IPS-18c (cell line): ENCODE measurements at regions not wholly inside any gene's neighbourhood (a gene's known extent, or its start where the extent isn't known, plus 50 kb on each side); places are given as distances from the start of the nearest gene placed in this dataset.
"Not testable (repeated sequence)": the region's sequence is repeated elsewhere in the genome, so short reads cannot be mapped to it uniquely, and the experiment has no call there.

Source experiments
- H3K4me3 ChIP-seq: 2 replicates; pipeline ENCODE4 v1.7.0; 2013; ENCODE audit warnings: low read depth, mild to moderate bottlenecking, low read length, moderate library complexity; ENCODE audit not compliant: insufficient read depth
- H3K9me3 ChIP-seq: one replicate; pipeline ENCODE4 v1.6.1; 2013; ENCODE audit warnings: mild to moderate bottlenecking, low read length, moderate library complexity; ENCODE audit not compliant: control insufficient read depth, insufficient read depth

DNA sequence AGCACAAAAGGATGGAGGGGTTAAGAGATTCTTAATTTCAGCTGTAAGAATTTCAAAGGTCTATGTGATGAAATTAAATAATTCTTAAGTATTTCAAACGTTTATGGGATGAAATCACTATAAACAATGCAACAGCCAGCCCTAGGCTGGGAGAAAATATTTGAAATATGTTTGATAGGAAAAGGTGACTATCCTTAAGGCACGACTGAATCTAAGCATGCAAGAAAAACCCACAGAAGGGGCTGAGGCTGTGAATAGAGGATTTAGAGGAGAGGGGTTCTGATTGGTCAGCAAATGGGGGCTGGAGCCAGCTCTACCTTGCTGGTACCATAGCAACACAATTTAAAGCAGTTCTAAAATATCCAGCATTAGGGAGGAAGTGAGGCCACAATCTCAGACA lies 220.8 kb upstream of the ATP10A start:
- H3K9me3 ChIP-seq, result no peaks in the 10 kb centered on the region
- no peak overlapping the region for H3K4me3 ChIP-seq

DNA sequence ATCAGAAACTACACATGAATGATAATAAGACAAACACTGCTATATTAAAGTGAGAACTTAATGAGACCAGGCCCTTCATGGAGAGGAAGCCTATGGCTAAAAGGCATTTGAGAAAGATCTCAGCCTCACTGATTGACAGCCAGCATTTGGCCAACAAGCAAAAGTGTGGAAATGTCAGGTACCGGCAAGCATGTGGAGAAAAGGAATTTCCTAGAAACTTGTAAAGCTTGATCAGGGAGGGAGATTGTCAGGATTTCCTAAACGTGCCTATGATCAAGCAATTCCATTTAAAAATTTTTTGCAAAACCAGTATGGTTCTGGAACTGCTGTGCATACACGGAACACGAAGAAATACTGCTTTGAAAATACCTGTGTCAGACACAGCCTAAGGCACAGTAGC lies 220.3 kb upstream of the ATP10A start:
- H3K9me3 ChIP-seq, result no peaks in the 10 kb centered on the region
- no peak overlapping the region for H3K4me3 ChIP-seq

DNA sequence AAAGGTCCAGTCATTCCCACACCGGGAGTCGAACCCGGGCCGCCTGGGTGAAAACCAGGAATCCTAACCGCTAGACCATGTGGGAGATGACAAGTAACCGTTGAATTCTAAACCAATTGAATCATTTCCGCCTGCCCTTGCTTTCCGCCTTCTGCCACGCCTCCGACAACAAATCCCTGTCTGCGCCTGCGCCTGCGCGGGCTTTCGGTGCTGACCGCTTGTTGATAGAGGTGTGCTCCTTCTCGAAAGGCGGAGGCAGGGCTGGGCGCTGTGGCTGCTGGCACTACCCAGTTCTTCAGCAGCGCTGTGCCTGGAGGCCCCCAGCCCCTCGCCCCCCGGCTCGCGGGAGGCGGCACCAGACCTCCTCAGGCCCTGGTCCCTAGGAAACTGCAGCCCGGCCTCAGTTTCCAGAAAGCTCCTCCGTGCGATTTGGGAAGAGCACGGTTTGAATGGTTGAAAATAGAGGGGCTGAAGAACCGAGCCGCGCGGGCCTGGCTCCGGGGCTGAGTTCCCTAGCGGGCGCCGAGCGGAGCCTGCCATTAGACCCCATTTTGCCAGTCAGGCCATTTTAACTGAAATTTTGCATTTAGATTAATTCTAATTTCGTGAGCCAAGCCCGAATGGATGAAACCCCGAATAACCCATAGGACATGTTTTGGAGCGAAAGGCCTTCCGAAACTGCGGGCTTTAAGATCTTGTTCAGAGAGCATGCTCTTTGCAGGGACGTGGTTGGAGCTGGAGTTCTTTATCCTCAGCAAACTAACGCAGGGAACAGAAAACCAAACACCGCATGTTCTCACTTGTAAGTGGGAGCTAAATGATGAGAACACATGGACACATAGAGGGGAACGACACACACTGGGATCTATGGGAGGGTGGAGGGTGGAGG lies 219.3 kb upstream of the ATP10A start:
- peak overlapping the region; percentile 84 for H3K4me3 ChIP-seq

DNA sequence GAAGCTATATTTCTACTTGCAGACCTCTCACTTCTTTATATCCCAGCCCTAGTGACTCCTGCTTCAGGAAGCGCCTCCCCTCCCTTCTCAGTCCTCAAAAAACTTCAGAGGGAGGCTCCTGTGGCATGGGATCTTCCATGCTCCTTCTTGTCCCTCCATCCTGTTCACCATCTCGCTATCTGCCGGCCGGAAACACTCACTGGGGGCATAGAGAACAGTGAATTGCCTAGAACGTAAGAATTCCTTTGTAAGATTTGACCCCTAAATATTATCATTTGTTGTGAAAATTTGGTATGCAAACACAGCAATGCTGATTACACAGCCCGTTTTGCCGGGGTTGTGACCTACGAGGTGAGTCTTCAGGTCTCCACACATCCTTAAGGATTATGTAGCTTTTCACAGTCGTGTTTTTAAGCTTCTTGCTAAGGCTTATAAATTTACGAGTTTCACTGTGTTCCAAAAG lies 218.7 kb upstream of the ATP10A start:
- Histone ChIP-seq H3K4me3 (peak overlapping the region; percentile 55), H3K9me3 (no peaks in the 10 kb centered on the region)

More for the DNA sequence above, 219.3 kb upstream of the ATP10A start:
- no peaks in the 10 kb centered on the region for H3K9me3 ChIP-seq

DNA sequence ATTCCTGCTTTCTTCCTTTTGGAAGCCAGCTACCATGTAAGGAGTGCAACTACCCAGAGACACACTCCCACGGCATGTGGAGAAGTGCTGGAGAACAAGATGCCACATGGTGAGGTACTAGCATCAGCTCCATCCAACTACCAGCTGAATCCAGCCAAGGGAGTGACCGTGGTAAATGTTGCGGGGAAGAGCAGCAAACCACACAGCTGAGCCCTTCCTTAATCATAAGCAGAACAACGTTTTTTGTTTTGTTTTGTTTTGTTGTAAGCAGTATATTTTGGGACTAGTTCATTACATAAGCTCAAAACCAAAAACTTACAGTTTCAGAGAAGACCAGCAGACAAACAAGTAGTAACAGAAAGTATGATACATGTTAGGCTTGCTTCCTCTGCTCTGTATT lies 212.6 kb upstream of the ATP10A start:
- H3K4me3 ChIP-seq, result no peak overlapping the region

DNA sequence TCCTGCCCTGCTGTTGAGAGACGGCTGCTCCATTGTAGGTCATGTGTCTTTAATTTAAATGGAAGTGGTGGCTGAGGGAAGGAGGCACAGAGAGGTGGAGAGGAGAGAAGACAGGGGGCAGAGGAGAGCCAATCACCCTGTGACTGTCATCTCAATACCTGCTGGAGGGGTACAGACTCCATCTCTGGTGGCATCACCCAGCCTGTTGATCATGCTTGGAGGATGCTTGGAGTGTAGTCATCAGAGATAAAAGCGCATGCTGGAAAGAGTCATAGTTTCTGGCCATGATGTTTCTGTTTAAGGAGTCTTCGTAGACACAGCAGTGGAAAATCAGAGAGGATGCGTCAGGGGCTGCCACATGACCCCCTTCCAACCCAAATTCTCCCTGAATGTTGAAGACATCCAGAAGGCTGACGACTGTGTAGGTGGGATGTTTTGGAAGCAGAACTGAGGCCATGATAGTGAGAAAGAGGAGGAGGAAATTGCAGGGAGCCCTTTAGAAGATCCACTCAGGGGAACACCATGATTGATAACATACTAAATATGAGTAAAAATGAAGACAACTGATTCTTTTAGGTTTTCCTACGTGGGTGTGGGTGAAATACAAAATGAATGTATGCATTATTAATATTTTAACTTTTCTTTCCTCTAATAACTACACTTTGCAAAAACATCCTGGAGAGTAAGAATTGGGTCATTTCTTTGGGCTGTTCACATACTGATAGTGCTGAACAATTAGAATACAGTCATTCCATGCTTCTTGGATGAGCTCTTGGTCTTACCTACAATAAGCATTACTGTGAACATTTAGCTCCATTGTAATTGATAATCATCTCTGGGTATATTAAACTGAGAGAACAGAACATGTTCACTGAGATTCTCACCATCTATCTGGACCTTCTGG lies 210.6 kb upstream of the ATP10A start:
- H3K9me3 ChIP-seq, result no peaks in the 10 kb centered on the region
- no peak overlapping the region for H3K4me3 ChIP-seq

More for the DNA sequence above, 212.6 kb upstream of the ATP10A start:
- no peaks in the 10 kb centered on the region for H3K9me3 ChIP-seq

DNA sequence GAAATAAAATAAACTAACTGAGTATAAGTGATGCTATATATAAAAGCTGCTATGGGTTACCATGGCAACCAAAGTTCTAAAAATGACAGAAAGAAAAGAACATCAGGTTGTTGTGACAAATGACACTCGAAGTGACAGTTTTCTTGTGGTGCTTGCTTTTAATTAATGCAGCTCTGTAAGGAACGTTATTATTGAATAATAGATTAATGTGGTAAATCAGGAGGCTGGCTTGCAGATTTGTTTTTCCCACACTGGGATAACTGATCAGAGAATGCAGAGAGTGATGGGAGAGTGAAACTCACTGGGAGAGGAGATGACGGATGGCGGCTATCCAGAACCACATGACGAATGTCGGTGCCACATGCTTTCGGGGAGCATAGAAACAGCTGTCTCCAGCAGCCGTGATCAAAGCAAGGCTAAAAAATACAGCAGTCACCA lies 207.0 kb upstream of the ATP10A start:
- Histone ChIP-seq H3K4me3 (no peak overlapping the region), H3K9me3 (no peaks in the 10 kb centered on the region)

DNA sequence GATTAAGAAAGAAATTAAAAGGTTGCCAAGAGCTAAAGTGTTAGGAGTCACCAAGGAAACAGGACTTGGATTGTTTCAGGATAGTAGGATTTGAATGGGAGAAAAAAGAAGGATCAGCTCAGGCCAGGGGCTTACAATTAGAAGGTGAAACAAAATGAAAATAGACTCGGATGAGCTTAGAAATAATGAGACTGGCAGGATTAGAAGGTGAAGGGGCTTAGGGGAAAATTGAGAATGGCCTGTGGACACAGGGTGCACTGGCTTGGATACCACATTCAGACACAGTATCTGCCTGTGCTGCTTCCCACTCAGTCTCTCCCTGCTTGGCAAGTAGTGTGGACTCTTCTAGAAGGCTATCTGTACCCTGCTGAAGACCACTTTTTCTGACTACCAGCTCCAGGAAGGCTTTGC lies 206.1 kb upstream of the ATP10A start:
- no peak overlapping the region for H3K4me3 ChIP-seq
- H3K9me3 ChIP-seq, result no peaks in the 10 kb centered on the region

DNA sequence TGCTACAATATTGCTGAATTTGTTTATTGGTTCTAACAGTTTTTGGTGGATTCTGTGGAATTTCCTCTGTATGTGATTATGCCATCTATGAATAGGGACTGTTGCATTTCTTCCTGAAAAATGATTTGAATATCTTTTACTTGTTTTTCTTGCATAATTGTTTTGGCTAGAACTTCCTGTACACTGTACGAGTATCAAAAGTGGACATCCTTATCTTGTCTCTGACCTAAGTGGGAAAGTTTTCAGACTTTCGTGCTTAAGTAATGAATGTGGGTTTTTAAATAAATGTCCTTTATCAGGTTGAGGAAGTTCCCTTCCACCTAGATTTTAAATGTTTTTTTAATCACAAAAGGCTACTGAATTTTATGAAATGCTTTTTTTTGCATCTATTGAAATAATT lies 203.8 kb upstream of the ATP10A start:
- H3K9me3 ChIP-seq, result no peaks in the 10 kb centered on the region
- no peak overlapping the region for H3K4me3 ChIP-seq

DNA sequence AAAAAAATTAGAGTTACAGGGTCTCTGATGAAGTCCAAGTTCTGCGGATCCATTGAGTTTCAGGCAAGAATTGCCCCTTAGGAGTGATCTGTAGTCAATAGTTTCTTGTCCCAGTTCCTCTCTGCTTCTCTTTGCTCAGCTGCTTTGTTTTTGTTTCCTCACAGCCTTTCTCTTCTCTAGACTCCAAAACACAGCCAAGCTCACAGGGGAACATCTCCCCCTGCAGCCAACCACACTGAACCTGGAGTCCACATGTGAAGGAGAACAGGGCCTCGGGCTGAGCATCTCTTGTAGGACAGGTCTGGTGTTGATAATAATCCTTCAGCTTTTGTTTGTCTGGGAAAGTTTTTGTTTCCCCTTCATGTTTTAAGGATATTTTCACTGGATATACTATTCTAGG lies 202.6 kb upstream of the ATP10A start:
- Histone ChIP-seq H3K4me3 (no peak overlapping the region), H3K9me3 (no peaks in the 10 kb centered on the region)

DNA sequence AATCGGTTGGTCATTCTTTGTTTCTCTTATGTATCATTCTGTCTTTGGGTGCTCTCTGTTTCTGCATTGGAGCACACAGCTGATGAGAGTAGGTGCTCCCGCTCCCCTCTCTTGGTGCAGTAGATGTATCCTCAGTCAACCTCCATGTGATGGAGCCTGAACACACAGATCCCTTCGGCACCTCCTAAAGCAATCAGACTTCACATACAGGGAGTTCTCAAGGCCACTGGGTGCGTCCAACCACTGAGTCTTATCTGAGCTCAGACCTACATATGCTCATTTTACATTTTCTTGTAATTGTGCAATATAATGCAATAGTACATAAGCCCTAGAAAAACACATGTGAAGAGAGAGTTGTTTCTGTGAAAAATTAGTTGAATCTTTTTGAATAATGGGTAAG lies 198.1 kb upstream of the ATP10A start:
- Histone ChIP-seq H3K4me3 (no peak overlapping the region), H3K9me3 (no peaks in the 10 kb centered on the region)

DNA sequence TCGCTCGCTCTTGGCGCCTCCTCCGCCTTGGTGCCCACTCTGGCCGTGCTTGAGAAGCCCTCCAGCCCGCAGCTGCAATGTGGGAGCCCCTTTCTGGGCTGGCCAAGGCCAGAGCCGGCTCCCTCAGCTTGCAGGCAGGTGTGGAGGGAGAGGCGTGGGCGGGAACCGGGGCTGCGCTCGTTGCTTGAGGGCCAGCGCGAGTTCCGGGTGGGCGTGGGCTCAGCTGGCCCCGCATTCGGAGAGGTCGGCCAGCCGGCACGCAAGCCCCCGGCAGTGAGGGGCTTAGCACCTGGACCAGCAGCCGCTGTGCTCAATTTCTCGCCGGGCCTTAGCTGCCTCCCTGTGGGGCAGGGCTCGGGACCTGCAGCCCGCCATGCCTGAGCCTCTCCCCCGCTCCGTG lies 193.6 kb upstream of the ATP10A start:
- H3K4me3 ChIP-seq, result not testable (repeated sequence)

DNA sequence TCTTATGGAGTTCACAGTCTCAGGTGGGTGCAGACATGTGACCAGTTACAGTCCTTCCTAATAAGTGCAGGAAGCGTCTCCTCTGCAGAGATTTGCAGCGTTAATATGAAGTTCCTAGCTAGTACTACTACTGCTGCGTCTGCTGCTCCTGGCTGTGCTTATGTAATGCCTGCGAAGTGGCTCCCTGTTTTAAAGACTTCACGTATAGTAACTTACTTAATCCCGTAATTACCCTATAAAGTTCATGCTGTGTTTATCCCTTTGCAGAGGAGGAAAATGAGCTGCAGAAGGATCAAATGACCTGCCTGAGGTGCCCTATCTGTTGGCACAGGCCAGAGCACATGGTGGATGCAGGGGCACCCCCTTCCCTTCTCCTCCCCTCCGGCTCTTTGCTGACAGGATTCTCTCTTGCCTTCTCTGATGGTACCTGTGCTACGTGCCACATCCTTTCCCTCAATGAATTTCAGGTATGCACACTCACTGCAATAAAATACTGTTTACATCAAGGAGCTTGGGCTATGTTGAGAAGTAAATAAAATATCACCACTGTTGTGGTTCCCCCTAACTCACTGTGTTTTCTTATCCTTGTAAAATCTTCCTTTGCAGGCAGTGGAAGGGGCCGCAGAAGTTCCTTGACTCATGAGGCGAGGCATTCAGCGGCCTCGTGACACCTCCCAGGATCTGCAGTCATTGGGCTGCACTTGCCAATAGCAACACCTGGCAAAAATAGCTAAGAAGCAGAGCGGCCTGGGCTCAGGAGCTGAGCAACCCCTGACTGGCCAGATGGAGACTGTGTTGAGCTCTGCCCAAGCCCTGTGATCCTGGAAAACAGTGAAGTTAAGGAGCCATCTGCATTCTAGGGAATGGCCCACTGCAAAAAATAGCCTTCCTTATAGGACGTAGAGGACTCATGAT lies 188.9 kb upstream of the ATP10A start:
- Histone ChIP-seq H3K9me3 (no peaks in the 10 kb centered on the region), H3K4me3 (no peak overlapping the region)

More for the DNA sequence above, 193.6 kb upstream of the ATP10A start:
- H3K9me3 ChIP-seq, result not testable (repeated sequence)

DNA sequence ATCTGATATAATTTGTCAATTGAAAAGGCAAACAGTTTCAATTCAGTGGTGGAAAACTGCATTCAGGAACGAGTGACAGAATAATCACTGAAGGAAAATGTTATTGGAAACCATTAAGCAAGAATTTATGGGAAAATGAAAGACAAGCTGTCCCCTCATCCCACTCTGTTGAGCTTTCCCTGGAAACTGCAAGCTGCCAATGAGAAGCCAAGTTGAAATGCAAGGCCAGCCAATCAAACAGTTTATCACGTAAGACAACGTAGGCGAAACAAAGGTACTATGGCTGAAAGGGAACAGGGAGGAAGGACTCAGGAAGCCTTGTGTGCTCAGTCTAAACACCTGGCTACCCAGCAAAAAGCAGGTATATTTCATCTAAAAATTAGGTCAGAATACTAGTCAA lies 187.9 kb upstream of the ATP10A start:
- no peak overlapping the region for H3K4me3 ChIP-seq
- H3K9me3 ChIP-seq, result no peaks in the 10 kb centered on the region

DNA sequence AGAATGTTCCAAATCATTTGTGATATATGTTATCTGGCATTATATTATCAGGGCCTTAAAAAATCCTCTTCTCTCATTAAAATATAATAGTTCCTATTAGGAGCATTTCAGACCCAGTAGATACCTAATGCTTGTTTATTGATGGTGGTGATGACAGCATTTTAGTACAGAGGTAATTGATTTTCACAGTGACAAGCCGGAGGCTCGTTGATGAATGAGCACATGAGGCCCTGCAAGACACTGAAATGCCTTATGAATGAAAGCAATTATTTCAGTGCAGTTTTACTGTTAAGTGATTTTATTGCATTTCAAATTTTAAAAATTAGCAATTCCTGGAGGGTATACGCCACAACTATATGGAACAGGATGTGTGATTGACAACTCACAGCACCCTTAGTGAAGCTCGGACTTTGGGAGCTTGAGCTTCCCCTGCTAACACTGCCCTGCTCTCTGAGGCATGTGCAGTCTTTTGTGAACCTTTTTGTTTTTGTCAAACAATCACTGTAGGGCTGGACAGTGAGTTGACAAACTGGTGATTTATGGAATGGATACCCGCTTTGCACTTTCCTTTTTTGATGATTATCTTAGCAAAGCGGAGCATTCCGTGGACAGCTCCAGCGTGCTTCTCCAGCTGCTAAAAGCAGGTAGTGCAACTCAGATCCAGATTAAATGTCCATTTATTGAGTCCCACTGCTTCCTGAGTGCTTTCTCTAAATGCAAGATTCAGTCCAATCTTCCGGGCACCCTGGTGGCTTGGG lies 187.0 kb upstream of the ATP10A start:
- Histone ChIP-seq H3K9me3 (no peaks in the 10 kb centered on the region), H3K4me3 (no peak overlapping the region)

DNA sequence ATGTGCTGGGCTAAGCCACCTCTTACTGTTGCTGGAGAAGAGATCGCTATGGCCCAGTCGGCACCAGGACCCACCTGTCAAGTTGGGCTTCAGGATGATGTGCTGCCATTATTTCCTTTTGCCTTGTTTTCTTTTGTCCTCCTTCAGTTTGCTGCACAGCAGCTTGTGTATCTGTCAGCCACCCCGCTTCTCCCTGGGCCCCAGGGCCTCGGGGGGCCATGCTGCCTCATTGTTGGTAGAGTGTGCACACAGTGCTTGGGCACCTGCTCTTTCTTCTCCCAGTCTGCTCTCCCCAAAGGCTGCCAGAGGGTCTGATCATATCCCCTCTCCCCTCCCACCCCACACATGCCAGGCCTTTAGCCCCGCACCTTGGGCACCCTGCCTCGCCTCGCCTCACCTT lies 185.5 kb upstream of the ATP10A start:
- Histone ChIP-seq H3K9me3 (no peaks in the 10 kb centered on the region), H3K4me3 (no peak overlapping the region)
